Adrenal gland (tissue), 9 donors: ENCODE measurements at regions not wholly inside any gene's neighbourhood (a gene's known extent, or its start where the extent isn't known, plus 50 kb on each side); places are given as distances from the start of the nearest gene placed in this dataset.

Experiments
- DNase-seq, 7 donors: peaks; one replicate each; pipeline ENCODE4 v3.0.0-alpha.2; 2019 to 2020
- H3K27ac ChIP-seq, 5 donors: fragments of 200-600 bp; sonication (generic) in 4 of 5; 1 replicate in 3 of 5; 2 replicates in 2 of 5; pipeline versions ENCODE4 v1.5.1 to v1.8.0; 2016 to 2020; ENCODE audit warnings: mild to moderate bottlenecking in 1 of 5
- H3K27me3 ChIP-seq: fragments of 200-600 bp; 2 replicates; pipeline ENCODE4 v1.8.0; 2021
- H3K36me3 ChIP-seq, 2 donors: fragments of 200-600 bp; replicated peaks in 1 of 2; 1 replicate in 1 of 2; 2 replicates in 1 of 2; pipeline versions ENCODE4 v1.5.1 to v1.8.0; 2018 to 2022
- H3K4me1 ChIP-seq, 2 donors: fragments of 200-600 bp; replicated peaks in 1 of 2; 1 replicate in 1 of 2; 2 replicates in 1 of 2; pipeline versions ENCODE4 v1.5.1 to v1.8.0; 2018 to 2021
- H3K4me3 ChIP-seq, 4 donors: fragments of 200-600 bp; sonication (generic) in 3 of 4; one replicate each; pipeline ENCODE4 v1.5.1; 2016 to 2018
- H3K9me3 ChIP-seq, 3 donors: fragments of 200-600 bp; sonication (generic) in 1 of 3; replicated peaks in 1 of 3; 1 replicate in 2 of 3; 2 replicates in 1 of 3; pipeline versions ENCODE4 v1.5.1 to v1.8.0; 2016 to 2021
- POLR2A ChIP-seq, 2 donors: fragments of 450-650 bp; IDR thresholded peaks; one replicate each; pipeline ENCODE4 v1.6.1; 2017; ENCODE audit warnings: antibody characterized with exemption in 2 of 2, mild to moderate bottlenecking in 2 of 2, moderate library complexity in 1 of 2
- WGBS, 4 donors: extraction: QIAGEN DNeasy Blood & Tissue Kit in 2 of 4; methylation state at CpG; one replicate each; pipeline versions ENCODE4 v1.1.5 to v1.1.7; 2013 to 2017; 5-methylcytosine and 5-hydroxymethylcytosine counted together
- intact Hi-C, 2 donors: fragments of 100-400 bp; cut with DNase I; formaldehyde crosslinking; loops; one replicate each; pipeline versions ENCODE4 v1.14.1 to v1.15.0; 2022 to 2023
- TF ChIP-seq, protein P1 (sequence below), 6 experiments: fragments of 450-650 bp in 4 of 6; fragments of 200-600 bp in 2 of 6; sonication (generic) in 1 of 6; IDR thresholded peaks; 1 replicate in 5 of 6; 2 replicates in 1 of 6; pipeline versions ENCODE4 v1.5.1 to v1.8.0; 2016 to 2021; ENCODE audit warnings: antibody characterized with exemption in 6 of 6, mild to moderate bottlenecking in 2 of 6, moderate library complexity in 1 of 6
- donor health status: healthy with polysubstance abuse.
- donor health status: Bipolar disorder and iron deficiency.
- donor health status: DM: yes; HTN: yes; CAD: no.
- donor health status: DM: no; HTN: no; CAD: no.
- donor health status: DM: no; HTN: no; CAD: no.

GRCh38 chr16:11401161-11402050, 56.1 kb downstream of the RMI2 start:
- intact Hi-C loops = loop anchor here (10.0 kb wide), 2 partner anchors 413 to 663 kb away; no protein-coding TSS in a partner anchor
- DNase-seq = peak; percentile 81 to 94 (median 89)
- Histone ChIP-seq H3K27me3 (no peaks in the 10 kb centered on the region), H3K27ac (no peak overlapping the region), H3K4me3 (no peak overlapping the region), H3K36me3 (no peaks in the 10 kb centered on the region), H3K9me3 (no peaks in the 10 kb centered on the region), H3K4me1 (peaks cover 6 to 10% of the 10 kb centered on the region in 2 donors)
- WGBS, 4 donors = 54 to 62% (median 58%) methylated on average over 12 to 26 of the region's 26 CpGs
- TF ChIP-seq, protein P1, sequence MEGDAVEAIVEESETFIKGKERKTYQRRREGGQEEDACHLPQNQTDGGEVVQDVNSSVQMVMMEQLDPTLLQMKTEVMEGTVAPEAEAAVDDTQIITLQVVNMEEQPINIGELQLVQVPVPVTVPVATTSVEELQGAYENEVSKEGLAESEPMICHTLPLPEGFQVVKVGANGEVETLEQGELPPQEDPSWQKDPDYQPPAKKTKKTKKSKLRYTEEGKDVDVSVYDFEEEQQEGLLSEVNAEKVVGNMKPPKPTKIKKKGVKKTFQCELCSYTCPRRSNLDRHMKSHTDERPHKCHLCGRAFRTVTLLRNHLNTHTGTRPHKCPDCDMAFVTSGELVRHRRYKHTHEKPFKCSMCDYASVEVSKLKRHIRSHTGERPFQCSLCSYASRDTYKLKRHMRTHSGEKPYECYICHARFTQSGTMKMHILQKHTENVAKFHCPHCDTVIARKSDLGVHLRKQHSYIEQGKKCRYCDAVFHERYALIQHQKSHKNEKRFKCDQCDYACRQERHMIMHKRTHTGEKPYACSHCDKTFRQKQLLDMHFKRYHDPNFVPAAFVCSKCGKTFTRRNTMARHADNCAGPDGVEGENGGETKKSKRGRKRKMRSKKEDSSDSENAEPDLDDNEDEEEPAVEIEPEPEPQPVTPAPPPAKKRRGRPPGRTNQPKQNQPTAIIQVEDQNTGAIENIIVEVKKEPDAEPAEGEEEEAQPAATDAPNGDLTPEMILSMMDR (IDR thresholded peaks at IDR 0.05) = no peak
- no peak for TF ChIP-seq POLR2A (IDR thresholded peaks at IDR 0.05)

DNA sequence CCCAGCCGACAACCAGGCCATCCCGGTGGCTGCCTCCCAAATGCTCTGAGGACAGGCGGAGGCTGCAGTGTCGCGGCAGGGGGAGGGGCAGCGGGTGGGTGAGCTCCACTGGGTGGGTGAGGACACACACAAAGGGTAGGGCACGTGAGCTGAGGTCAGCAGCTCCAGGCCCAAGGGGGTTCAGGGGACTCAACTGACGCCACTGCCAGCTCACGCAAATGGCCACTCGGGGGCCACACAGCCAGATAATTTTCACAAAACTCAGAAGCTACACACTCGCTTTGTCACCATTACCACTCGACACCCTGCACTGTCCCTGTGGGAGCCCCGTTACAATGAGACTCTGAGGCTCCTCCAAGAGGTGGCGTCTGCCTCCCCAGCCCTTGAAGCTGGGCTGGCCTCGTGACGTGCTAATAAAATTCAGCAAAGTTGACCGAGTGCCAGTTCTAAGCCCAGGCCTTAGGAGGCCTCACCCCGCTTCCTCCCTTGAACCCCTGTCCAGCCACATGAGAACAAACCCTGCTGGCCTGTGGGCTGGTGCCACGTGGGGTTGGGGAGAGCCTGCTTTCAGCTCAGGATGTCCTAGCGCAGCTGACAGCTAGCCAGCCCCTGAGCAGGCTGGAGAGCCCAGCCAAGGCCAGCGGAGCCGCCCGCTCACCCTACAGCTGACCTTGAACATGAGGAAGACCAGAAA, 56.9 kb downstream of the RMI2 start:
- no peaks in the 10 kb centered on the region for H3K36me3 ChIP-seq
- no peak overlapping the region for H3K4me3 ChIP-seq
- DNase-seq = peak; percentile 50 to 83 (median 69)
- H3K4me1 ChIP-seq = peaks cover 6 to 10% of the 10 kb centered on the region in 2 donors
- intact Hi-C loops = loop anchor here (10.0 kb wide), 2 partner anchors 413 to 663 kb away; no protein-coding TSS in a partner anchor
- no peaks in the 10 kb centered on the region for H3K27me3 ChIP-seq
- no peaks in the 10 kb centered on the region for H3K9me3 ChIP-seq
- H3K27ac ChIP-seq = no peak overlapping the region
- WGBS, 4 donors = 18 to 77% (median 58%) methylated on average over 2 to 23 of the region's 23 CpGs
- TF ChIP-seq, protein P1 (IDR thresholded peaks at IDR 0.05) = no peak
- TF ChIP-seq POLR2A (IDR thresholded peaks at IDR 0.05) = no peak

- Histone ChIP-seq H3K4me3 (no peak overlapping the region), H3K36me3 (no peaks in the 10 kb centered on the region), H3K9me3 (no peaks in the 10 kb centered on the region), H3K4me1 (peaks cover 6 to 10% of the 10 kb centered on the region in 2 donors), H3K27me3 (no peaks in the 10 kb centered on the region), H3K27ac (no peak overlapping the region)
- WGBS, 4 donors = 75 to 90% (median 77%) methylated on average over 4 to 19 of the region's 19 CpGs
- intact Hi-C loops = loop anchor here (10.0 kb wide), 2 partner anchors 412 to 662 kb away; no protein-coding TSS in a partner anchor
- no peak for DNase-seq
- TF ChIP-seq, protein P1 (IDR thresholded peaks at IDR 0.05) = no peak
- no peak for TF ChIP-seq POLR2A (IDR thresholded peaks at IDR 0.05)
Measured at GRCh38 chr16:11402745-11403533, 57.7 kb downstream of the RMI2 start.

DNA sequence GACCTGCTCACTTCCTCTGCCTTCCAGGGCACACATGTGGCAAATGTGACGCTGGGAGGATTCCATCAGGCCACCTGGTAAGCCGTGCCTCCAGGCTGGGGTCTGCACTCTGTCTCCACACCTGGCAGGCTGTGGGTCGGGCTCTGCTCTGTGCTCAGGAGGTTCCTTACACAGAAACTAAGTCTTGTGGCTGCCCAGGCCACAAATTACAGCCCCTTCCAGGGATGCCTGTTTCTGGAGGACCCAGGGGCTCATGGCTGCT, 58.2 kb downstream of the RMI2 start:
- no peak for DNase-seq
- WGBS, 4 donors = 47 to 84% (median 82%) methylated on average over 2 to 3 of the region's 3 CpGs; no CpG with 5 or more reads in 1 of the 4 donors
- TF ChIP-seq, protein P1 (IDR thresholded peaks at IDR 0.05) = no peak
- intact Hi-C loops = loop anchor here (10.0 kb wide), 2 partner anchors 411 to 661 kb away; no protein-coding TSS in a partner anchor
- no peak overlapping the region for H3K4me3 ChIP-seq
- no peaks in the 10 kb centered on the region for H3K36me3 ChIP-seq
- H3K27ac ChIP-seq = no peak overlapping the region
- no peaks in the 10 kb centered on the region for H3K27me3 ChIP-seq
- H3K4me1 ChIP-seq = peaks cover 6 to 10% of the 10 kb centered on the region in 2 donors
- no peaks in the 10 kb centered on the region for H3K9me3 ChIP-seq
